ENCODE measurements at regions not wholly inside any gene's neighbourhood (a gene's known extent, or its start where the extent isn't known, plus 50 kb on each side); places are given as distances from the start of the nearest gene placed in this dataset.

DNA sequence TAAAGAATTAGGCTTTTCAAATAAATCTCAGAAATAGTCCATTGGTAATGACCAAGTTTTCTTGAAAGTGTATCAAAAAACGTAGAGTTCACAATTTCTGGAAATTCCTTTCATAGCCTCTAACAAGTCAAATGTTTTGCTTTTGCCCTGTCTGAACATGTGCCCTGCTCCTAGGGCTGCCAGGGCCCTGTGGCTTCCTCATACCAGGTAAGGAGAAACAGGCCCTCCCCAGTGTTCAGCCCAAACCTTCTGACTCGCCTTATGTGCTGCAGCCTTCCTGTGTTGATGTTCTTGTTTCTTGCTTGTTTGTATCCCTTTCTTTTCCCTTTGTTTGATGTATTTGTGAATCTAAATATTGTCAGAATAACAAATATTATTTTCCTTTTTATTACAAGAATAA, 146.1 kb upstream of the PACRGL start:
- DNase-seq (ENCODE audit: extremely low read depth in 1 of 11, low read depth in 9 of 11, low spot score in 4 of 11) = no peak

DNA sequence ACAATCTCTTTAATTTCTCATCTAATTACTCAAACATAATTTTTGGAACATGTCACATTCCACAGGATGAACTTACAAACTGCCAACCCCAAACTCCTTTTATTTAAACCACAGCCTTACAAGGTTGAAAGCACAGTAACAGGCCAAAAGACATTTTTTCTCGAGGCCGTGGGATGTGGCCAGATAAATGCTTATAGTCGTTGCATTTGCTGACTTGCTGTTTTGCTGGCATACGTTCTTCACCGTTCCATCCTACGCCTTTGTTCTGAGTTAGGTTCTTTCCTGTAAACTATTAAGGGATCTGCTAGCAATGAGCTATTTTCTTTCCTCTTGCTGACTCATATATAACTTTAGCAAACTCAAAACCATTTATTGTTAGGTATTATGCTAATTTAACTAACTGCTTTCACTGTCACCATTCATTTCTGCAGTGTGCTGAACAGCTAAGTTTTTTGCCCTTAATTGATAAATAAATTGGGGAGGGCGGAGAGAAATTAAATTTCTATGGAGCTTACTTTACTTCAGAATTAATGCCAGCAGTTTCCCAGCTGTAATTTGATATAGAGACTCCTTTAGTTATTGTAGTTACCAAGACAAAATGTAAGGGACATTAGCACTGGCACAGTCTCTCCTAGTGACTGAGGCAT, 135.1 kb upstream of the PACRGL start:
- DNase-seq (ENCODE audit: extremely low read depth in 1 of 11, low read depth in 9 of 11, low spot score in 4 of 11) = peak in 1 of 11 donors; percentile 7

DNA sequence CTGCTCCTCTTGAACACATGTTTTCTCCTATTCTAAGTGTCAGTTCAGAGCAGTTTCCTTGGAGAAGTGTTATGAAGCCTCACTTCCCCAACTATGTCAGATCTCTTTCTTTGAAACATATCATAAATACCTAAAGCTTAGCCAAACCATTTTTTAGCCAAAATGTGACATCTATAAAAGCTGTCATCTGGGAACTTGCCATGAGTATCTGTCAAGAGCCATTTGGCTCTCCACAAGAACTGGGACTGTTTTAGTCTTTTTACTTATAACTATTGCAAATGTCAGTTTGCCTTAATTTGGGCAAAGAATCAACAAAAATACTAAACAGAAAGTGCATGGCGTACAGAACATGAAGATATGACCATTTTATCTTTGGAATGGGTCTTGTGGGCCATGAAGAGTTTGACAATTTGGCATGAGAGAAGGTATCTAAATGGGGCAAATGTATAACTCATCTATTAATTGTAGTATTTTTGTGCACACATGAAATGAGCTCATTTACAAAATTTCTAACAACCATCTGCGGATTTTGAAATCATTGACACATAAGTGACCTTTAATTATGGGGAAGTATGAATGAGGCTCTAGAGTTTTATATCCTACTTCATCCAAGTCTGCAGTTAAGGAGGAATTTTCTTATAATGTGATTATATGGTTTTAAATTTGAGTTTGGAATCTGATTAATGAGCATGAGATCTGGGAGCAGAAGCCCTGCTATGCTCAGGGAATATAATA, 129.1 kb upstream of the PACRGL start:
- DNase-seq (ENCODE audit: extremely low read depth in 1 of 11, low read depth in 9 of 11, low spot score in 4 of 11) = no peak

DNA sequence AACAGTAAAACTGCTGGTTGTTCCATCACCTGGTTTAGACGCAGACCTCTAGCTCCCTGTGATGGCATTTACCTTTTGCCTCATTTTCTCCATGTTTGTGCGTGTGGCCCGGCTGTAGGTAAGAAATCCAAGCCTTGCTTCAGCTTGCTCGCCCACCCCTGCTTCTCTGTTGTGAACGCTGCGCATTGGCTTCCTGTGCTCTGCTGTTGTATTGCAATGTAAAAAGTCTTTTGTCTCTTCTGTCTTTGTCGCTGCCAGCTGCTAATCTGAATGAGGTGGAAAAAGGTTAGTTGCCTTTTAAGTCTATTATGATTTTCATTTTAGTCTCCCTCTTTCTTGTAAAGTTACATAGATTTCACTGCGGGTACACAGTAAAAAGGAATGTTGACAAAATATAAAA, 127.3 kb upstream of the PACRGL start:
- no peak for DNase-seq (ENCODE audit: extremely low read depth in 1 of 11, low read depth in 9 of 11, low spot score in 4 of 11)

DNA sequence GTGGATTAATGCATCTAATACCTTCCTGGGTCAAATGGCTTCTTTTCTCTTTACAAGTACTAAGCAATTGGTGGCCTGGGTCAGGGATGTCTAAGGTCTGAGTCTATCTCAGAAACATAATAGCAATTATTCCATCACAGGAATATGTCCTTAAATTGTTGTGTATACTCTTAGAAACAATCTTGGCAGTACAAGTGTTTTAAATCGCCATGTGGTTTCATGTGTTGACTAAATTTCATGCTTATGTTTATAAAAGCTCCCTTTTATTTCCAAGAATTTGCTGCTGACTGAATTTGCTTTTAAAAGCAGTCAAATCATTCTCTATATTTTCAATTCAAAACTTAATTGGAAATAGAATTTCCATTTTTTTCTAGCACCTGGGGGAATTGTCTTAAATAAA, 125.3 kb upstream of the PACRGL start:
- no peak for DNase-seq (ENCODE audit: extremely low read depth in 1 of 11, low read depth in 9 of 11, low spot score in 4 of 11)

DNA sequence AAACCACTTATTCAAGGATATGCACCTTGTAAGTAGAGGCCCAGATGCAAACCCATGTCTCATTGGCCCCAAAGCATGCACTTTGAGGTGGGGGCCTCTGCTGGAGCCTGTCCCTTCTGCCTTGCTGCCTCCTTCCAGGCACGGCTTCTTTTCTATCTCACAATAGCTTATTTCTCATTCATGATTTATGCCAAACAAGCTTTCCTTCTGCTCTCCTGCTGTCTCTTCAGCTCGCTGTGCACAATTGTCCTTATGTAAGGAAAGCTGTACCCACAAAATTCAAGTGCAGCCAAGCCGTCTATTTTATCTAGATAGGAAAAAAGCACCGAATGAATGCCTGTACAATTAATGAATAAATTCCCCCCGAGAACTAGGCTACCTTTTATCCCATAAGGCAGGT, 124.8 kb upstream of the PACRGL start:
- DNase-seq (ENCODE audit: extremely low read depth in 1 of 11, low read depth in 9 of 11, low spot score in 4 of 11) = no peak

DNA sequence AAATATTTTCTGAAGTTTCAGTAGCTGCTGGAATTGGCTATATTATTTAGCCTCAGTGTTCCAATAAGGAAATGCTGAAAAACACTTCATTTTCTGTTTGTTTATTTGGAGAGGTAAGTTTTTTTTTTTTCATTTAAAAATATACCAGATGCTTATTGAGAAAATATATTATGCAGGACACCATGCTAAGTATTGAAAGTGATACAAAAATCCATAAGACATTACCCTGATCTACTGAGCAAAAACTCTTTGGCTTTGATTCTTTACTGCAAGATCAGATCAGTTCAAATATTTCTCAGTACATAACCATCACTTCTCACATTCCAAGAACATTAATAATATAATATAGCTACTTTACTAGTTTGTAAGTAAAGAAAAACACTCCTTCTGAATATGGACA, 123.4 kb upstream of the PACRGL start:
- DNase-seq (ENCODE audit: extremely low read depth in 1 of 11, low read depth in 9 of 11, low spot score in 4 of 11) = no peak

DNA sequence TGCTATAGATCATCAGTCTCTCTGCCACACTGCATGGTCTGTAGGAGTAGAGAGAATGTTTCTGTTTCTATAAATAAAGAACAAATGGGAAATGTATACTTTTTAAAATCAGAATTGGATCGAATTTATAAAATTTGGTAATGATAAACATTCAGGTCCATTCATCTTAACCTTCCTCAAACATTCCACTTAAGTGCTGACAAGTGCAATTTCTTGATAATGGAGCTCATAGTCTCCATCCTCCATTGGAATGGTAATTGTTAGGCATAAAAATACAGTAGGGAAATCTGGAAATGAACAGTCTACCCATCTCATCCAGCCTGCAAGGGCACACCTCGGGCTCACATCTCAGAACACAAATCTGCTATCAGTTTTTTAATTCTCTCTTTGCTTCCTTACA, 122.6 kb upstream of the PACRGL start:
- DNase-seq (ENCODE audit: extremely low read depth in 1 of 11, low read depth in 9 of 11, low spot score in 4 of 11) = no peak

DNA sequence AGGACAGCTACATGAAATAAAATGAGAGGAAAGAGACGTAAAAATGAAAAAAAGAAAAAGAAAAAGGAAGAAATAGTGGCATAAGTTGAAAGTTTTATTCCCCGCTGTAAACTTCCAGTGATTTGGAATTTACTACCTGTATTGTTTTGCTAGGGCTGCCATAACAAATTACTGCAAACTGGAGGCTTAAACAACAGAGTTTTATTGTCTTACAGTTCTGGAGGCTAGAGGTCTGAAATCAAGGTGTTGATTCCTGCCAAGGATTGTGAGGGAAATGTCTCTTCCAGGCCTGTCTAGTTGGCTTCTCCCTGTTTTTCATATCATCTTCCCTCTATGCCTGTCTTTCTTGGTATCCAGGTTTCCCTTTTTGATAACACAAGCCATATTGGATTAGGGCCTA, 119.4 kb upstream of the PACRGL start:
- no peak for DNase-seq (ENCODE audit: extremely low read depth in 1 of 11, low read depth in 9 of 11, low spot score in 4 of 11)

DNA sequence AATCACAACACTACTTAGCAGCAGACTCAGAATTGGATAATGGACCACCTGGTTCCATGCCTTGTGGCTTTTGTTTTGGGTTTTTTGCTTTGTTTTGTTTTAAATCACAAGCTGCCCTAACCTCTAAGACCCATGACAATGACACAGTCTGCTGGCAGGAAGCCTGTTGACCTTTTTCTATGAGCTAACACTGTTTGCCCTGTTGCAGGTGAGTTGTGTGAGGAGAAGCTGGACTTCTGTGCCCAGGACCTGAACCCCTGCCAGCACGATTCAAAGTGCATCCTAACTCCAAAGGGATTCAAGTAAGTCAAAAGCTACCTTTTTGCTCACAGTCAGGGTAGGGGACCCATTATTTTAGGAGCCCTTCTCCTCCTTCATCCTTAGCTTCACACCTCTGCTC, 110.8 kb upstream of the PACRGL start:
- DNase-seq (ENCODE audit: extremely low read depth in 1 of 11, low read depth in 9 of 11, low spot score in 4 of 11) = no peak

DNA sequence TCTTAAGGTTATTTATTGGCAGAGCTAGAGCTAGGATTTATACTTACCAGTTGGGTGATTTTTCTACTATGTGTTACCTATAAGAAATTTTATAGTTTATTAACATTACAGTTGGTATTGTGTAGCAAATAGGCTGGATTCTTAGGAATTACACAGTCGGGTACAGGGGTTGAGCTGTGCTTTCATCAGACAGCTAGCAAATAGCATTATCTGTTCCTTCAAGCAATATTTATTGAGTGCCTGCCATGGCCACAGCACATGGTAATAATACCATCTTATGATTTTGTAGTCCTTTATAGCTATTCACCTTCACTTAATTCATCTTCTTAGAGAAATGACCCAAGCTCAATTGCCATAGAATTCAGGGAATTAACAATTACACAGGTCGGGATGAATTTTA, 109.4 kb upstream of the PACRGL start:
- DNase-seq (ENCODE audit: extremely low read depth in 1 of 11, low read depth in 9 of 11, low spot score in 4 of 11) = no peak

DNA sequence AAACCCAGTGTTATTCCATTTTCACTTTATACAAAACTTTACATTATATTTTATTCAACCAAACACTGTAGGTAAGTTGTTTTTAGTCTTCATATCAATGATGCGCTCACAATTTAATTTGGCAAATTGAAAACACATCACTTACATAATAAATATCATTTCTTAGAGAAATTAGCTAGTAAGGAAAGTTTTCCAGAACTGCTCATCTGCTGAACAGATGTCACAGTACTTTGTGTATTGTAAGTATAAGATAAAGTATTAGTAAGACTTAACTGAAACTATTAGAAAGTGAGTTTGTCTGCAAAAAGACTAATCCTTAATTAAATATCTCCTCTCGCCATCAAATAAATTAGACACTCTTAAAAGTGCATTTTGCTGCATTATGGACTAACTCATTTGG, 108.7 kb upstream of the PACRGL start:
- DNase-seq (ENCODE audit: extremely low read depth in 1 of 11, low read depth in 9 of 11, low spot score in 4 of 11) = no peak

DNA sequence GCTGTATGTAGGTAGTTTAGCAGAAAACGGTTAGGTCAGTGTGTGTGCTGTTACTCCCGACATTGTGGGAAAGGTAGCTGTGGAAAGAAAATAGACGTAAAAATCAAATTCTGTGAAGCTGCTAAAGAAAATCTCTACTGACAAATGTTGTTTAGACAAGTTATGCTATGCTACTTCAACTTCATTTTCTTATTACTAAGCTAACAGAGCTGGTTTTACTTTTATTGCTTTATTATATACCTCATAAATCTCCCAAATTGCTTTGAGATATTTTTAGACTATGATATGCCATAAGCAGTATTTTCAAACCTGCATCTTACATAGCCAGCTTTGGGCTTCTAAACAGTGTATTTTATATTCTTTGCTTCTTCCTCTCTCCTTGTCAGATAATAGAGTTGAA, 108.2 kb upstream of the PACRGL start:
- peak in 5 of 11 donors; percentile 3 to 35 (median 21) for DNase-seq (ENCODE audit: extremely low read depth in 1 of 11, low read depth in 9 of 11, low spot score in 4 of 11)

DNA sequence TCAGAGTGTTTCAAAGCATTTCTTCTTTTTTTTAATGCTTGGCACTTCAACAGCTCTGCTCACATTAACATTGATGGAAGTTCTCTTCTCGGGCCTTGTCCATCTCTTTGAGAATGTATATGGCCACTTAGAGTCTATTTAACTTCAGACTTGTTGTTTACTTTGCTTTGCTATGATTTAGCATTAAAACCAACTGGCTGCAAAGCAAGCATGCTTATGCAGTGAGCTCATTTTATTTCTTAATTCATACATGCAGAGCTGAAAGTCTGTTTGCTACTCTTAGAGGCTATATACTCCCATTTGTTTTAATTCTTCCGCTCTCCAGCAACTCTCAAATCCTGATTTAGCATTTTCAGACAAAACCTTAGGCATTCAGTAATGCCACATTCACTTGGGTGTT, 107.6 kb upstream of the PACRGL start:
- peak in 3 of 11 donors; percentile 7 to 22 (median 9) for DNase-seq (ENCODE audit: extremely low read depth in 1 of 11, low read depth in 9 of 11, low spot score in 4 of 11)

DNA sequence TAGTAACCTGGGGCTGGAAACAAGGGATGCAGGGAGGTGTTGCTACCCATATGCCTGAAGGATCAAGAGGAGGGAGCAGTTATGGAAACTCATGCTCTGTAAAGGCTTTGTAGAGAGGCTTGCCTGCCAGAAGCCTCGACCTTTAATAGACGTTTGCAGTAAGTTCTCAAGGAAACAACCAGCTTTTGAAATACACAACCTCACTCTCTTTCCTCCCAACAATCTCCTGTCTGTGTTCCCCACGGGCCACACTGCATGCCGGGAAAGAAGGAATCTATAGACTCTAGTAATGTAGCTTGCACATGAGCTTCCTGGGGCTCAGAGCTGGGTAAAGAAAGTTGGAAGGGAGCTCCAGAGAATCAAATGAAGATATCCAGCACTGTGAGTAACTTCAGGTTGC, 101.6 kb upstream of the PACRGL start:
- DNase-seq (ENCODE audit: extremely low read depth in 1 of 11, low read depth in 9 of 11, low spot score in 4 of 11) = no peak

DNA sequence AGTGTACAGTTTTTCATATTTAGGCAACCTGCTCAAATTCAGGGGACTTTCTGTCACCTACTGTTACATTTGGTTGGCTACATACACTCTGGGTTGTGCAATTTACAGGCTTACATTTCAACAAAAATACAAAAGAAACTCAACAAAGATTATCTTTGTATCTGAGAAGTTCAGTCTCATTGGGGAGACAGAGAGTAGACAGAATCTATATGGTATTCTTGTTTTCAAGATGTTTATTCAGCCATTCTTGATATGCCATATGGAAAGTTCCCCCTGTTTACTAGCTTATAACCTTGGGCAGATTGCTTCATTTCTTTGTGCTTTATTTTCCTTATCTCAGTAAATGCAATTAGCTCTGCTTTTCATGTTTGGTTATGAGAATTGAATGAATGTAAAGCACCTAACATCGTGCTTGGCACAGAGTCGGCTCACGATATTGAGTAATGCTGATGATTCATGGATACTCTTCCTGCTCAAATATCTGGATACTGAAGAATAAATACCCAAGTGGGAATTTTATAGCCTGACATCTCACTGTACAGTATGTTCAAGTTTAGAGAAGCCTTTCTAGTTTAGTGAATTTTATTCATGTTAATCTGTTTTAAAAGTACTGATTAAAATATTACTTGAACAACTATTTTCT, 96.5 kb upstream of the PACRGL start:
- DNase-seq (ENCODE audit: extremely low read depth in 1 of 11, low read depth in 9 of 11, low spot score in 4 of 11) = no peak

DNA sequence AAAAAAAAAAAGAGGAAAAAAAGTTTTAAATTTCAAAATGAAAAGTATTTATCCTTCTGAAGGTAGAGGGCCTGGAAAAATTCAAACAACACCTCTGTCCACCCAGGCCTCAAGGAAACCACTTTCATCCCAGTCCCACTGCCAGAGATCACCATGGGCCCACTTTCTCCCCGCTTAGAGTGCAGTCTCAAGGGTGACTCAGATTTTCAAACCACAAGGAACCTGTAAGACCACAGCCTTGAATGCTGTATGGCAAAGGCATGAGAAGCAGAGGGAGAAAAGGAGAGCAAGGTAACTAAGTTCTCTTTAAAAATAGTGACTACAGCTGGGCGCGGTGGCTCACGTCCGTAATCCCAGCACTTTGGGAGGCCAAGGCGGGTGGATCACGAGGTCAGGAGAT, 87.9 kb upstream of the PACRGL start:
- no peak for DNase-seq (ENCODE audit: extremely low read depth in 1 of 11, low read depth in 9 of 11, low spot score in 4 of 11)

DNA sequence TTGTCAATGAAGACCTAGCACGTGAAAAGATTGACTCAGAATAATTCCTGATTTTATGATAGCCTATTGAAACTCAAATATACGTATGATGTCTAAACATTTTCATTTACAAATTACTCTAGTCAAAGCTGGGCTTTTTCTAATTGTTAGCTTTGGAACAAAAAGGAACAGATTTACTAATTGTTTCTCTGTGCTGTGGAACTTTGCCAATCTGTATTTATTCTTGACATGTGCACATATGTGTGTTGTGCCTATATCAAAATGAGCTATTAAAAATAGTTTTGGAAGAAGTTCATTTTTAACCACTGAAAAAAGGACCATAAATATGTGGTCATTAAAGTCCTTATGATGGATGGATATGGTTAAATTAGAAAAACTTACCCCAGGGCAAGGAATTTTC, 85.4 kb upstream of the PACRGL start:
- no peak for DNase-seq (ENCODE audit: extremely low read depth in 1 of 11, low read depth in 9 of 11, low spot score in 4 of 11)

DNA sequence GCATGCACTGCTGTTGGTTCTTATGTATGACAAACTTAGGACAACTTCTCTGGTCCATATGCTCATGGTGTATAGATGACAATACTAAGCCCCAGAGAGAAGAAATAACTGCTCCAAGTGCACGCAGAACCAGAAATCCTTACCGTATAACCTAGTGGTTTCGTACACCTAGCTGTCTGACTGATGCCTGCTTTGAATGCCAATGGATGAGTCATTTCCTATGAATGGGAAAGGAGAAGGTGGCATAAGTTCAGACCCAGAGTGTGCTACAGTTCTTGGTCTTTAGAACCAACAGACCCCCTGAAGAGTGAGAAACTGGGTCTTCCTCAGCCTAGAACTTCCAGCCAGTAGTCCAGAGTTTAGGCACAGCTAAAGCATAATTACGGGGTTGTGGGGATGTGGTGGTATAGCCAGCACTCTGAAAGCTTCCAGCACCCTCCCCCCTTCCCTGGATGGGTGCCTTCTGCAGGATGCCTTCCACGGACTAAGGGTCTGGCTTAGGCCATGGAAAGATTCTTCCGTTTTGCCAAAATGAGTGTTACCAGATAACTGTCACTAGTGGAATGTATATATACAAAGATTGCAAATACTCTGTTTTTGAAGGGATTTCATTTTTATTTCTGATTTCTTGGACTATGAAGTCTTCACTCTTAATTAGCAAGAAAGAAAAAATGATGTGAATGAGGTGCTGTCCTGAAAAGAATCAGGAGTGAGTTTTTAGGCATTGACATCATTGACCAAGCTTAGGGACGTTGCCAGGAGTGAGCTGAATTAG, 84.6 kb upstream of the PACRGL start:
- no peak for DNase-seq (ENCODE audit: extremely low read depth in 1 of 11, low read depth in 9 of 11, low spot score in 4 of 11)

DNA sequence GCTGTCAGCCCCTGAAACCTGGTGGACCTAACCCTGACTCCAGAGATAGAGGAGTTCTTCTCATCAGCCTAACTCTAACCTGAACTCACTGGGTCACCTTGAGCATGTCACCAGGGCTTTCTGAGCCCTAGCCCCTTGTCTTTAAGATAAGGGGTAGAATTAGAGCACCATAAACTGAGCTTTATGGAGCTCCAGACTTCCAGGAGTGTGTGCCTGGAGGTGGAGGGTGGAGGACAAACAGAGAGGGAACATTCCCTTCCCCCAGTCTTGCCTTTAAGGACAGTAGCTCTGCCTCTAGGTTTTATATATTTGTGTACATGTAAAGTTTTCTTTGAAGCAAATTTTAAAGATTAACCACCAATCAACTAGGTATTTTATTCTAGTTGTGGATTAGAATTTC, 83.9 kb upstream of the PACRGL start:
- DNase-seq (ENCODE audit: extremely low read depth in 1 of 11, low read depth in 9 of 11, low spot score in 4 of 11) = no peak

Data from renal cortex interstitium (tissue), 11 donors.